ENCODE measurements at regions not wholly inside any gene's neighbourhood (a gene's known extent, or its start where the extent isn't known, plus 50 kb on each side); places are given as distances from the start of the nearest gene placed in this dataset.

DNA sequence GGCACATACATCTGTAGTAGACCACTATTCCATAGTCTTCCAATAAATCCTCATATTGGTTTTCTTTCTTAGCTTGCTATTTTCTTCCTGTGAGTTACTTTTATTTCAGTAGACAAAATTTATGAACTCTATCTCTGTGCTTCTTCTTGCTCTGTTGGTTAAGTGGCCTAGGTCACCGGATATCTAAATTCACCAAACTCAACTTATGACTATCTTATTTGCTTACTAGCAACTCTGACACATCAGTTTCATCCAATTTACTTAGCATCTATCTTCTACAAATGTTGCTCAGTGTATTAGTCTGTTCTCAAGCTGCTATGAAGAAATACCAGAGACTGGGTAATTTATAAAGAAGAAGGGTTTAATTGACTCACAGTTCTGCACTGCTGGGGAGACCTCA is 432.5 kb upstream of the FSIP2 start:
- TF ChIP-seq, protein P1, sequence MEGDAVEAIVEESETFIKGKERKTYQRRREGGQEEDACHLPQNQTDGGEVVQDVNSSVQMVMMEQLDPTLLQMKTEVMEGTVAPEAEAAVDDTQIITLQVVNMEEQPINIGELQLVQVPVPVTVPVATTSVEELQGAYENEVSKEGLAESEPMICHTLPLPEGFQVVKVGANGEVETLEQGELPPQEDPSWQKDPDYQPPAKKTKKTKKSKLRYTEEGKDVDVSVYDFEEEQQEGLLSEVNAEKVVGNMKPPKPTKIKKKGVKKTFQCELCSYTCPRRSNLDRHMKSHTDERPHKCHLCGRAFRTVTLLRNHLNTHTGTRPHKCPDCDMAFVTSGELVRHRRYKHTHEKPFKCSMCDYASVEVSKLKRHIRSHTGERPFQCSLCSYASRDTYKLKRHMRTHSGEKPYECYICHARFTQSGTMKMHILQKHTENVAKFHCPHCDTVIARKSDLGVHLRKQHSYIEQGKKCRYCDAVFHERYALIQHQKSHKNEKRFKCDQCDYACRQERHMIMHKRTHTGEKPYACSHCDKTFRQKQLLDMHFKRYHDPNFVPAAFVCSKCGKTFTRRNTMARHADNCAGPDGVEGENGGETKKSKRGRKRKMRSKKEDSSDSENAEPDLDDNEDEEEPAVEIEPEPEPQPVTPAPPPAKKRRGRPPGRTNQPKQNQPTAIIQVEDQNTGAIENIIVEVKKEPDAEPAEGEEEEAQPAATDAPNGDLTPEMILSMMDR (IDR thresholded peaks at IDR 0.05): no peak
- TF ChIP-seq POLR2A (IDR thresholded peaks at IDR 0.05): no peak
